ENCODE measurements at regions not wholly inside any gene's neighbourhood (a gene's known extent, or its start where the extent isn't known, plus 50 kb on each side); places are given as distances from the start of the nearest gene placed in this dataset.

GRCh38 chr2:161077367-161078210, 82.6 kb upstream of the TANK start:
- no peak for TF ChIP-seq CTCF (IDR thresholded peaks at IDR 0.05)
- no peaks in the 10 kb centered on the region for H3K9me3 ChIP-seq
- H3K9ac ChIP-seq (ENCODE audit: low read depth in 2 of 2, low read length in 2 of 2) = no peak overlapping the region
- H3K36me3 ChIP-seq = no peaks in the 10 kb centered on the region
- H3K27ac ChIP-seq = peak overlapping the region; percentile 36
- intact Hi-C loops (cut with DNase I) = no loop called here
- no peaks in the 10 kb centered on the region for H3K4me1 ChIP-seq
- DNase-seq = peak; percentile 23
- H3K4me3 ChIP-seq = no peak overlapping the region
- H3K27me3 ChIP-seq = no peaks in the 10 kb centered on the region

DNA sequence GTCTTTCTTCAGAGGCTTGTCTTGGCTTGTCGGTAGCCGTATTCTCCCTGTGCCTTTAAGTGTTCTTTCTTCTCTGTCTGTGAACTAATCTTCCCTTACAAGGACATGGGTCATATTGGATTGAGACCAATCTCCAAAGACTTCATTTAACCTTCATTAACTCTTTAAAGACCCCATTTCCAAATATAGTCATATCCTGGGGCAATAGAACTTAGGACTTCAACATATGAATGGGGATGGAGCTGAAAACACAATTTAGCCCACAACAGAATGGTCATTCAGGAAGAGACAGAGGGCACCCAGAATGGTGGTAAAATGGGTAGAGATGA, 82.1 kb upstream of the TANK start:
- TF ChIP-seq CTCF (IDR thresholded peaks at IDR 0.05) = no peak
- H3K4me3 ChIP-seq = no peak overlapping the region
- H3K27me3 ChIP-seq = no peaks in the 10 kb centered on the region
- H3K4me1 ChIP-seq = no peaks in the 10 kb centered on the region
- no peaks in the 10 kb centered on the region for H3K36me3 ChIP-seq
- DNase-seq = no peak
- intact Hi-C loops (cut with DNase I) = no loop called here
- no peaks in the 10 kb centered on the region for H3K9me3 ChIP-seq
- no peak overlapping the region for H3K9ac ChIP-seq (ENCODE audit: low read depth in 2 of 2, low read length in 2 of 2)
- peak overlapping the region; percentile 36 for H3K27ac ChIP-seq

GRCh38 chr2:161085149-161085548, 75.1 kb upstream of the TANK start:
- Histone ChIP-seq H3K9ac (ENCODE audit: low read depth in 2 of 2, low read length in 2 of 2) (no peak overlapping the region), H3K27me3 (no peaks in the 10 kb centered on the region), H3K4me1 (no peaks in the 10 kb centered on the region), H3K27ac (no peak overlapping the region), H3K9me3 (no peaks in the 10 kb centered on the region), H3K36me3 (no peaks in the 10 kb centered on the region), H3K4me3 (no peak overlapping the region)
- no peak for TF ChIP-seq CTCF (IDR thresholded peaks at IDR 0.05)
- no peak for DNase-seq
- intact Hi-C loops (cut with DNase I) = no loop called here

- Histone ChIP-seq H3K27ac (no peak overlapping the region), H3K36me3 (no peaks in the 10 kb centered on the region), H3K4me3 (no peak overlapping the region), H3K4me1 (no peaks in the 10 kb centered on the region), H3K9ac (ENCODE audit: low read depth in 2 of 2, low read length in 2 of 2) (no peak overlapping the region), H3K9me3 (no peaks in the 10 kb centered on the region), H3K27me3 (no peaks in the 10 kb centered on the region)
- TF ChIP-seq CTCF (IDR thresholded peaks at IDR 0.05) = no peak
- intact Hi-C loops (cut with DNase I) = no loop called here
- no peak for DNase-seq
Measured at GRCh38 chr2:161088658-161089350, 71.4 kb upstream of the TANK start.

DNA sequence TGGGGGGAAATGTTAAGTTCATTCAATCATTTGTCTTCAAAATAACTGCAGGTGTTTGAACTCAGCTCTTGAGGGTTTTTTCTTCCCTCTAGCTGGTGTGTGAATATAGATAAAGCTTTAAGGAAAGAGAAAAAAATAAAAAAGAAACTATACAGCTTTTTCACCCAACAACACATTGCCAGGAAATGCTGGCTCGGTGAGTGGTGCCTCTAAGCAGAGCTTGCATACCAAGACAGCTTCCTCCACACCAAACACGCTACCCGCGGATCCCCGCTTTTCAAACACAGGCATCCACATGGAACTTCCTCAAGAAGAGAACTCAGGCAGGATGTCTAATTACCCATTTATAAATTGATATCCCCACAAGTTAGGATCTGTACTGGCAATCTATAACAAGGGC, 69.8 kb upstream of the TANK start:
- no peak overlapping the region for H3K4me3 ChIP-seq
- H3K4me1 ChIP-seq = no peaks in the 10 kb centered on the region
- no peaks in the 10 kb centered on the region for H3K27me3 ChIP-seq
- TF ChIP-seq CTCF (IDR thresholded peaks at IDR 0.05) = no peak
- no peak overlapping the region for H3K27ac ChIP-seq
- H3K9me3 ChIP-seq = no peaks in the 10 kb centered on the region
- no peak overlapping the region for H3K9ac ChIP-seq (ENCODE audit: low read depth in 2 of 2, low read length in 2 of 2)
- H3K36me3 ChIP-seq = no peaks in the 10 kb centered on the region
- intact Hi-C loops (cut with DNase I) = no loop called here
- DNase-seq = no peak
